Karpas-422 (cell line): ENCODE measurements at regions not wholly inside any gene's neighbourhood (a gene's known extent, or its start where the extent isn't known, plus 50 kb on each side); places are given as distances from the start of the nearest gene placed in this dataset. TPM values are rescaled to one million over a fixed set of nuclear protein-coding genes. Genes with fewer than 3 reads are reported as not detected.
"Not testable (repeated sequence)": the region's sequence is repeated elsewhere in the genome, so short reads cannot be mapped to it uniquely, and the experiment has no call there.

ENCODE experiments used
- DNase-seq: peaks from one replicate; pipeline ENCODE4 v3.0.0-alpha.2; 2015
- H2AFZ ChIP-seq: fragments of 200-600 bp; sonication (generic); 2 replicates; pipeline ENCODE4 v1.6.1; 2014; ENCODE audit warnings: antibody characterized with exemption, low read length, mixed read lengths
- H3K27ac ChIP-seq: fragments of 200-600 bp; sonication (generic); 2 replicates; pipeline ENCODE4 v1.5.1; 2014; ENCODE audit warnings: mild to moderate bottlenecking, low read length, moderate library complexity
- H3K27me3 ChIP-seq: fragments of 200-600 bp; sonication (generic); 2 replicates; pipeline ENCODE4 v1.6.1; 2014; ENCODE audit warnings: low read length, mixed read lengths
- H3K36me3 ChIP-seq: fragments of 200-600 bp; sonication (generic); 2 replicates; pipeline ENCODE4 v1.6.1; 2014; ENCODE audit warnings: low read length, mixed read lengths; ENCODE audit not compliant: insufficient read depth
- H3K4me1 ChIP-seq: fragments of 200-600 bp; sonication (generic); 2 replicates; pipeline ENCODE4 v1.6.1; 2014; ENCODE audit warnings: mild to moderate bottlenecking, low read length, mixed read lengths
- H3K4me2 ChIP-seq: fragments of 200-600 bp; sonication (generic); 2 replicates; pipeline ENCODE4 v1.6.1; 2014; ENCODE audit warnings: low read length, low read depth, mild to moderate bottlenecking; ENCODE audit not compliant: poor library complexity, severe bottlenecking
- H3K4me3 ChIP-seq: fragments of 200-600 bp; sonication (generic); 2 replicates; pipeline ENCODE4 v1.5.1; 2014; ENCODE audit warnings: mild to moderate bottlenecking, antibody characterized with exemption, low read length, mixed read lengths
- H3K79me2 ChIP-seq: fragments of 200-600 bp; sonication (generic); 2 replicates; pipeline ENCODE4 v1.6.1; 2014; ENCODE audit warnings: mild to moderate bottlenecking, low read length, mixed read lengths
- H3K9ac ChIP-seq: fragments of 200-600 bp; sonication (generic); 2 replicates; pipeline ENCODE4 v1.6.0; 2014; ENCODE audit warnings: low read length
- H3K9me2 ChIP-seq: fragments of 200-600 bp; sonication (generic), shearing (Covaris generic); replicated peaks from 2 replicates; pipeline ENCODE4 v1.6.0; 2014; ENCODE audit warnings: mild to moderate bottlenecking, low read length, moderate library complexity; ENCODE audit not compliant: insufficient read depth
- H3K9me3 ChIP-seq: fragments of 300-700, 200-600 bp; sonication (generic); 2 replicates; pipeline ENCODE4 v1.6.1; 2014; ENCODE audit warnings: low read length, mixed read lengths
- H4K20me1 ChIP-seq: fragments of 200-600 bp; sonication (generic); 2 replicates; pipeline ENCODE4 v1.6.1; 2014; ENCODE audit warnings: mild to moderate bottlenecking, antibody characterized with exemption, low read length, low read depth; ENCODE audit not compliant: insufficient read depth
- small RNA-seq: library from RNA; depleted of rRNA; stranded (forward); fragments of <200 nt; gene quantifications from one replicate; pipeline ENCODE3, GENCODE V24; 2014

GRCh38 chr17:30584810-30585209 lies 107.6 kb downstream of the GOSR1 start:
- no peaks in the 10 kb centered on the region for H3K36me3 ChIP-seq
- no peak for DNase-seq
- H4K20me1 ChIP-seq: no peaks in the 10 kb centered on the region
- no peak overlapping the region for H2AFZ ChIP-seq
- H3K9me2 ChIP-seq: no peaks in the 10 kb centered on the region
- H3K4me3 ChIP-seq: no peak overlapping the region
- H3K27me3 ChIP-seq: no peaks in the 10 kb centered on the region
- H3K27ac ChIP-seq: no peak overlapping the region
- H3K4me2 ChIP-seq: no peak overlapping the region
- H3K4me1 ChIP-seq: no peaks in the 10 kb centered on the region
- H3K79me2 ChIP-seq: no peaks in the 10 kb centered on the region
- H3K9me3 ChIP-seq: no peaks in the 10 kb centered on the region
- no peak overlapping the region for H3K9ac ChIP-seq

- Histone ChIP-seq H3K4me3 (no peak overlapping the region), H3K9me3 (no peaks in the 10 kb centered on the region), H3K36me3 (no peaks in the 10 kb centered on the region), H3K27me3 (no peaks in the 10 kb centered on the region), H4K20me1 (no peaks in the 10 kb centered on the region), H3K9ac (no peak overlapping the region), H3K4me2 (no peak overlapping the region), H3K9me2 (no peaks in the 10 kb centered on the region), H3K27ac (no peak overlapping the region), H2AFZ (no peak overlapping the region), H3K4me1 (no peaks in the 10 kb centered on the region), H3K79me2 (no peaks in the 10 kb centered on the region)
- no peak for DNase-seq
These were observed 103.7 kb downstream of the GOSR1 start for GRCh38 chr17:30580916-30581315.

- Histone ChIP-seq H3K9me2 (no peaks in the 10 kb centered on the region), H3K27ac (no peak overlapping the region), H3K4me3 (no peak overlapping the region), H3K4me2 (no peak overlapping the region), H3K9ac (no peak overlapping the region), H3K27me3 (no peaks in the 10 kb centered on the region), H3K36me3 (no peaks in the 10 kb centered on the region), H2AFZ (no peak overlapping the region), H3K79me2 (no peaks in the 10 kb centered on the region), H4K20me1 (no peaks in the 10 kb centered on the region), H3K4me1 (no peaks in the 10 kb centered on the region), H3K9me3 (no peaks in the 10 kb centered on the region)
- no peak for DNase-seq
These were observed 102.6 kb downstream of the GOSR1 start for GRCh38 chr17:30579610-30580315.

- H3K4me2 ChIP-seq, H3K9me3 ChIP-seq: not testable (repeated sequence)
These were observed 101.0 kb downstream of the GOSR1 start for GRCh38 chr17:30578015-30578717.

More at GRCh38 chr17:30578015-30578717, 101.0 kb downstream of the GOSR1 start:
- H3K4me1 ChIP-seq, H3K27ac ChIP-seq, DNase-seq, H3K4me3 ChIP-seq, H2AFZ ChIP-seq, H3K79me2 ChIP-seq, H3K27me3 ChIP-seq, H4K20me1 ChIP-seq, H3K36me3 ChIP-seq, H3K9me2 ChIP-seq, H3K9ac ChIP-seq: not testable (repeated sequence)

Small RNA genes lying in the stretch of these regions (small RNA-seq; reads per million reads assigned to genes)
- not detected for gene AC005562.1
- not detected for gene AC127024.7
- gene RN7SL316P: not detected
